ENCODE measurements at regions not wholly inside any gene's neighbourhood (a gene's known extent, or its start where the extent isn't known, plus 50 kb on each side); places are given as distances from the start of the nearest gene placed in this dataset.
"Not testable (repeated sequence)": the region's sequence is repeated elsewhere in the genome, so short reads cannot be mapped to it uniquely, and the experiment has no call there.

GRCh38 chr1:120552190-120552589 is 137.4 kb downstream of the NBPF8 start:
- TF ChIP-seq CTCF, POLR2A (IDR thresholded peaks at IDR 0.05): not testable (repeated sequence)
